Liver (tissue), 8 donors: ENCODE measurements at regions not wholly inside any gene's neighbourhood (a gene's known extent, or its start where the extent isn't known, plus 50 kb on each side); places are given as distances from the start of the nearest gene placed in this dataset.

Experiments used
- DNase-seq: peaks from one replicate; pipeline ENCODE4 v3.0.0-alpha.2; 2017; ENCODE audit warnings: low spot score
- H3K27ac ChIP-seq, 2 donors: one replicate each; pipeline ENCODE4 v1.7.0; 2013; ENCODE audit warnings: inconsistent platforms in 2 of 2, low read length in 2 of 2, control low read depth in 1 of 2, low read depth in 1 of 2, mild to moderate bottlenecking in 1 of 2
- H3K27me3 ChIP-seq, 4 donors: one replicate each; pipeline versions ENCODE4 v1.6.1 to v1.7.0; 2013; ENCODE audit warnings: low read length in 3 of 4, inconsistent platforms in 1 of 4, mild to moderate bottlenecking in 1 of 4, moderate library complexity in 1 of 4; ENCODE audit not compliant: control insufficient read depth in 4 of 4, insufficient read depth in 4 of 4
- H3K36me3 ChIP-seq, 4 donors: one replicate each; pipeline versions ENCODE4 v1.6.1 to v1.7.0; 2013; ENCODE audit warnings: low read length in 3 of 4, mild to moderate bottlenecking in 3 of 4, low read depth in 1 of 4, moderate library complexity in 1 of 4; ENCODE audit not compliant: control insufficient read depth in 4 of 4, insufficient read depth in 3 of 4
- H3K4me1 ChIP-seq, 4 donors: one replicate each; pipeline versions ENCODE4 v1.6.1 to v1.7.0; 2013; ENCODE audit warnings: low read length in 3 of 4, mild to moderate bottlenecking in 3 of 4, moderate library complexity in 1 of 4; ENCODE audit not compliant: control insufficient read depth in 4 of 4, insufficient read depth in 4 of 4
- H3K4me3 ChIP-seq, 3 donors: one replicate each; pipeline versions ENCODE4 v1.6.1 to v1.7.0; 2013; ENCODE audit warnings: low read length in 3 of 3, control low read depth in 1 of 3, low read depth in 1 of 3, mild to moderate bottlenecking in 1 of 3
- H3K9ac ChIP-seq, 2 donors: one replicate each; pipeline ENCODE4 v1.7.0; 2013; ENCODE audit warnings: low read length in 2 of 2, mild to moderate bottlenecking in 2 of 2, moderate library complexity in 2 of 2, control low read depth in 1 of 2, low read depth in 1 of 2
- H3K9me3 ChIP-seq, 4 donors: one replicate each; pipeline versions ENCODE4 v1.6.1 to v1.7.0; 2013; ENCODE audit warnings: low read length in 3 of 4; ENCODE audit not compliant: control insufficient read depth in 4 of 4
- CTCF ChIP-seq: fragments of 150-350 bp; IDR thresholded peaks from 2 replicates; pipeline ENCODE4 v1.5.1; 2017; ENCODE audit warnings: improper control_type of control experiment, low read depth, low read length; ENCODE audit not compliant: missing input control
- FOXA1 ChIP-seq: IDR thresholded peaks from 2 replicates; pipeline ENCODE4 v1.6.1; 2016; ENCODE audit warnings: antibody characterized with exemption
- FOXA2 ChIP-seq: IDR thresholded peaks from 2 replicates; pipeline ENCODE4 v1.6.1; 2016; ENCODE audit warnings: antibody characterized with exemption
- HNF4A ChIP-seq, 2 donors: conservative IDR thresholded peaks; 2 replicates each; pipeline ENCODE4 v1.6.1; 2016; ENCODE audit warnings: antibody characterized with exemption in 2 of 2, mild to moderate bottlenecking in 2 of 2
- HNF4G ChIP-seq: IDR thresholded peaks from 2 replicates; pipeline ENCODE4 v1.6.1; 2016; ENCODE audit warnings: antibody characterized with exemption
- JUND ChIP-seq, 2 donors: IDR thresholded peaks; 2 replicates each; pipeline ENCODE4 v1.6.1; 2016; ENCODE audit warnings: antibody characterized with exemption in 2 of 2
- RXRA ChIP-seq, 2 donors: IDR thresholded peaks; 2 replicates each; pipeline ENCODE4 v1.6.1; 2017 to 2018; ENCODE audit warnings: antibody characterized with exemption in 2 of 2, mild to moderate bottlenecking in 1 of 2
- SP1 ChIP-seq: IDR thresholded peaks from 2 replicates; pipeline ENCODE4 v1.6.1; 2018; ENCODE audit warnings: antibody characterized with exemption, mild to moderate bottlenecking
- TAF1 ChIP-seq: conservative IDR thresholded peaks from 2 replicates; pipeline ENCODE4 v1.6.1; 2016; ENCODE audit warnings: antibody characterized with exemption, mild to moderate bottlenecking
- WGBS: extraction: QIAGEN DNeasy Blood & Tissue Kit; methylation state at CpG from one replicate; pipeline ENCODE4 v1.1.7; 2013; 5-methylcytosine and 5-hydroxymethylcytosine counted together
- TF ChIP-seq, protein P1 (sequence below): IDR thresholded peaks from 2 replicates; pipeline ENCODE4 v1.6.1; 2016; ENCODE audit warnings: antibody characterized with exemption
- TF ChIP-seq, protein P2 (sequence below): IDR thresholded peaks from 2 replicates; pipeline ENCODE4 v1.6.1; 2016; ENCODE audit warnings: antibody characterized with exemption
- donor health status: healthy.
- donor health status: healthy.
- donor health status: healthy.
- donor health status: healthy.
- donor health status: healthy.

- H3K27me3 ChIP-seq = no peaks in the 10 kb centered on the region
- H3K36me3 ChIP-seq = no peaks in the 10 kb centered on the region
- H3K4me1 ChIP-seq = no peaks in the 10 kb centered on the region
- TF ChIP-seq, protein P1, sequence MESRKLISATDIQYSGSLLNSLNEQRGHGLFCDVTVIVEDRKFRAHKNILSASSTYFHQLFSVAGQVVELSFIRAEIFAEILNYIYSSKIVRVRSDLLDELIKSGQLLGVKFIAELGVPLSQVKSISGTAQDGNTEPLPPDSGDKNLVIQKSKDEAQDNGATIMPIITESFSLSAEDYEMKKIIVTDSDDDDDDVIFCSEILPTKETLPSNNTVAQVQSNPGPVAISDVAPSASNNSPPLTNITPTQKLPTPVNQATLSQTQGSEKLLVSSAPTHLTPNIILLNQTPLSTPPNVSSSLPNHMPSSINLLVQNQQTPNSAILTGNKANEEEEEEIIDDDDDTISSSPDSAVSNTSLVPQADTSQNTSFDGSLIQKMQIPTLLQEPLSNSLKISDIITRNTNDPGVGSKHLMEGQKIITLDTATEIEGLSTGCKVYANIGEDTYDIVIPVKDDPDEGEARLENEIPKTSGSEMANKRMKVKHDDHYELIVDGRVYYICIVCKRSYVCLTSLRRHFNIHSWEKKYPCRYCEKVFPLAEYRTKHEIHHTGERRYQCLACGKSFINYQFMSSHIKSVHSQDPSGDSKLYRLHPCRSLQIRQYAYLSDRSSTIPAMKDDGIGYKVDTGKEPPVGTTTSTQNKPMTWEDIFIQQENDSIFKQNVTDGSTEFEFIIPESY = no peak
- TF ChIP-seq CTCF = no peak
- no peak for TF ChIP-seq HNF4G
- TF ChIP-seq RXRA (IDR thresholded peaks at IDR 0.05) = no peak
- TF ChIP-seq FOXA2 = no peak
- no peak for TF ChIP-seq HNF4A (conservative IDR thresholded peaks at IDR 0.05)
- 90% methylated on average over 10 of the region's 10 CpGs for WGBS
- no peak for DNase-seq
- no peak overlapping the region for H3K27ac ChIP-seq
- H3K9me3 ChIP-seq = no peaks in the 10 kb centered on the region
- no peak overlapping the region for H3K4me3 ChIP-seq
- no peak overlapping the region for H3K9ac ChIP-seq
These were observed 1144.8 kb upstream of the FANCL start for GRCh38 chr2:59385971-59386370.

DNA sequence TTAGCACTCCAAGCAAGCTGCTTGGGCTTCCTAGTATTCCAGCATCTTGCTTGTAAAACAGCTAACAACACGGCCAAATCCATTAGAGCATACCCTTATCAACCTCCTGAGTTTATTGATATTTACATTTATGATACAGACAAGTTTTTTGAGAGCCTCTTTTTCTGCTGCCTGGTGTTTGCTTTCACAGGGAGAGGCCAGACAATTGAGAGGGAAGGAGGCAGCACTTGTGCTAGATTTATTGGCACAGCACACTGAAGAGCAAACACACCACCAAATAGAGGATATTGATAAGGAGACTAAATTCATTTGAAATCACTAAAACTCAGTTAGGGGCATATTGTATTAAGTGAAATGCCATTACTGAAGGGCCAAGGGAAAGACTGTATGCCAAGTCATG is 1142.3 kb upstream of the FANCL start:
- no peaks in the 10 kb centered on the region for H3K27me3 ChIP-seq
- H3K4me3 ChIP-seq = no peak overlapping the region
- no peaks in the 10 kb centered on the region for H3K36me3 ChIP-seq
- no peak overlapping the region for H3K9ac ChIP-seq
- 21% methylated on average over 1 of the region's 1 CpG for WGBS
- DNase-seq = no peak
- no peaks in the 10 kb centered on the region for H3K4me1 ChIP-seq
- peaks cover 0 to 4% (median 0%) of the 10 kb centered on the region in 4 donors for H3K9me3 ChIP-seq
- TF ChIP-seq FOXA2 (no peak), JUND (IDR thresholded peaks at IDR 0.05) (no peak), CTCF (no peak), SP1 (no peak), TAF1 (no peak), RXRA (IDR thresholded peaks at IDR 0.05) (no peak), HNF4A (conservative IDR thresholded peaks at IDR 0.05) (no peak), FOXA1 (no peak)
- TF ChIP-seq, protein P2, sequence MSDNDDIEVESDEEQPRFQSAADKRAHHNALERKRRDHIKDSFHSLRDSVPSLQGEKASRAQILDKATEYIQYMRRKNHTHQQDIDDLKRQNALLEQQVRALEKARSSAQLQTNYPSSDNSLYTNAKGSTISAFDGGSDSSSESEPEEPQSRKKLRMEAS = no peak
- TF ChIP-seq, protein P1 = no peak
- H3K27ac ChIP-seq = no peak overlapping the region
